ENCODE measurements at regions not wholly inside any gene's neighbourhood (a gene's known extent, or its start where the extent isn't known, plus 50 kb on each side); places are given as distances from the start of the nearest gene placed in this dataset.

DNA sequence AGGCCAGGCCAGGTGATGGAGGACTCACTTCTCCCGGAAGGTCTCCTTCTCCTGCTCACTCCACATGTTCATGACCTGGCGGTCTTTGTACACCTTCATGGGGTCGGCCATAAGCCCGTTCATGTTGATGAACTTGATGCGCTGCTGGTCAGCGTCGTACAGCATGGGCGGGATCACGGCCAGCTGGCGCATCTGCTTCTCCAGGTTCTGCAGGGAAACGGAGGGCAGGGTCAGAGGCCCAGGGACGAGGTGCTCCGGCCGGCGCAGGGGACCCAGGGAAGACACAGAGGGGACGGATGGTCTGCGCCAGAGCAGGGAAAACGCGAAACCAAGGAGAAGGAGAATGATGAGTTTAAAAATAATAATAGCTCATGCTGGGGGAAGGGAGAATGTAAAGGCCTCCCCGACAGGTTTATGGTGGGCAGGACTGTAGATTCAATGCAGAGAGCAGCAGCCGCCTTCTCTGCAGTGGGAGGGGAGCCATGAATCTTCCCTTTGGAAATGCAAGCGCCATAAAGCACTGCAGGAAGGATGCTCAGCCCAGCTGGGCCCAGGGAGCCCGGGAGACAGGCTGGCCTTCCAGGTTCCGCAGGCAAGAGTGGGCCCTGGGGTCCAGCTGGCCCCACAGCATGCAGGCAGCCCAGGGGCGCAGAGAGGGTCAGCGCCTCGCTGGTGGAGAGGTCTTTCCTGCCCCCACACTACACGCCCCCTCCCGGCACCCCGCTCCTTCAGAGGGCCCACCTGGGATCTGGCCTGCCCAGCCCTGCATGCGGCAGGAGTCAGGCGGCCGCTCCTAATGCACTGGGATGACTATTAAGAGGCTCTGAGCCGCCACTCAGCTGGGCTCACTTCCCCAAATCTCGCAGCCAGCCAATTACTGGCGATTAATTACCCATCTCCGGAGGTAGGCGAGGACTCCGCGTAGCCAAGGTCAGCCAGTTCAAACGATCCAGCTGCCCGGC lies 132.0 kb downstream of the RFLNA start:
- no peak for DNase-seq

DNA sequence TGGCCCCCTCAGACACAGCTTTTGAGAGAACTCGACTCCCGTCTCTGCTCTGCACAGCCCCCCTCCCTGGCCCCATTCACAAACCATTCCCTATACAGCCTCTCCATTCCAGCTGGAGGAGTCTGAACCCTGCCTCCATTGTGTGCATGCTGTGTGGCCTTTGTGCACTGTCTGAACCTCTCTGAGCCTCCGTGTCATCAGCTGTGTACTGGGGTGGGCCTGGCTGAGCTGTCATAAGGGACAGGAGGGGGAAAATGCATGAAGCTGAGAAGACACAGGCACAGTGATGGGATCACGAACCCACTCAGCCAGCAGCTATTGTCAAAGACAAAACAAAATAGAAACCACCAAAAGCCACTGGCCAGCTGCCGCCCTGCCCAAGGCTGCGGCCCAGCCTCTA lies 130.8 kb downstream of the RFLNA start:
- no peak for DNase-seq

DNA sequence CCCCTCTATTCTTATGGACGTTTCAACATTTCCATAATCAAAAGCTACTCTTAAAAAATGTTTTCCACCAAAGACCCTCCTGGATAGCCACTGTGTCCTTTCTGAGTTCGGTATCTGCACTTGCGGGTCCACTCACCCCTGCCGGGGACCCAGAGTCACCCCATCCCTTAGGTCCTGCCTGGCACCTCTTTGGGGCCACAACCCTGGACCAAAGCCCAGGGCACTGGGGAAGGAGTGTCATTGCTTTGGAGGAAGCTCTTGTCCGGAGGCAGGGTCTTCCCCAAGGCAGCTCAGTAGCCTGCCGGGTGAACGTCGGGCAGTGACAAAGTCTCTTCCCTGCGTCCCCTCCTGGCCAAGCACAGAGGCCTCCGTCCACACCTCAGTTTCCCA lies 129.6 kb downstream of the RFLNA start:
- no peak for DNase-seq

DNA sequence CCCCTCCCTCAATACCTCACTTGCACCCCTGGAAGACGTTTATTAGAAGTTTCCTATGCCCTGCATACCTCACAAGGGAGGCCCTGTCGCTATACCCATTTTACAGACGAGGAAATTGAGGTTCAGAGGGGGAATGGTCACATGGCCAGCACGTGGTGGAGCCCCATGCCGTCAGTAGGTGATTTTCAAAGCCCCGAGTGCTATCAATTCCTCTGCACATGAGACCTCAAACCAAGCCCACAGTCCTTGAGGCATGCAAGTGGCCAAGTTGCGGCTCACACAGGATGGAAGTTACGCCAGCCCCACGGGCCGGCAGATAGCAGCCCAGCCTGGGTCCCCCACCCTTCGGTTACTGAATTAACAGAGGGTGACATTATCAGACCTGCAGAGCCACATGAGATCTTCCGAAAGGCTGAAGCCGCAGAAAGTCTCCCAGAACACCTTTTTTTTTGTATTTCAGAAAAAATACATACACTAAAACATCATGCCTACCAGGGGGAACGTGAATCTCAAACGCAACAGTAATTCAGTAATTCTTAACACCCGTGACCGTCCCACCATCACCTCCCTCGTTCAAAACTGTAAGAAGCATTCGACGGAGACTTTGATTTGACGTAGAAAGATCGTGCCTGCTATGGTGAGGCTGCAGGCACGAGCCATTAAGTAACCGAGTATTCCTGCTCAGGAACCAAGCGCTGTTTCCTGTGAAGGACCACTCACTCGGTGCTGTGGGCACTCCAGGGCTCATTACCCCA lies 129.0 kb downstream of the RFLNA start:
- no peak for DNase-seq

DNA sequence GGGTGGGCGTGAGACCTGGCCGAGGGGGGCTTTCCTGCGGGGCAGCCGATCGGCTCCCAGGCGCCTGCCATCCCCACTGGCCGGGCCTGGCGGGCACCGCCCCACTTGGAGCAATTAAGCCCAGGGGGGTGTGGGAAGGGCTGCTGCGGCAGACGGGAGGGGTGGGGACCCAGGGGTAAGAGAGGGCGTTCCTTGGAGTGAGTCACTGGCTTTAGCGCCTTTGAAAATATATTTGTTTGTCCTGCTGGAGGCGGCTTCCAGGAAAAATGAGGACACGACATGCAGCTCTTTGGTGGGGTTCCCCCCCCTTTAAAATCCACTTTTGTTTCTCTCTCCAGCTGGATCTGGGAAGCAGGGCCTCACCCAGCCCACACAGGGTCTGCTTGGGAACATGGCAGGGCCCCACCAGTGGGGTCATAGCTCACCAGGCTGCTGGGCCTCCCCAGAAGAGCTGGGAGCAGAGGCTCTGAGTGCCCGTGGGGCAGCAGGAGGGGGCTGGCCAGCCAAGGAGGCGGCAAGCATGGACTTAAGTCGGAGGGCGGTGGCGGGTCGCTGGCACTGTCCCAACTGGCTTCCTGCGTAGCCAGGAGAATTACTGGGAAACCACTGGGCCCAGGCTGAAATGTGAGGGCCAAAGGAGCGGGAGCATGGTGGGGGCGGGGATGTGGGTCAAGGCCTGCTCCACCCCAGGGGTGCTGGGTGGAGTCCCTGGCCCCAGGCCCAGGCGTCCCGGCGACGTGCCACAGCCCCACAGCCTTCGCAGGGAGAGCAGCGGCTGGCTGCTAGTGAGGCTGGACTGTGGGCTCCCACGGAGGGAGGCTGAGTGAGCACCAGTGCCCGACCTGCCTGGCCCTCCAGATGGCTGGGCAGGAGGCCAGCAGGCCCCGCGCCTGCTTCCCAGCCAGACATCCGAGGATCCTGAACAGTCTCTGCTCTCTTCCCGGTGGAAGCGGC lies 128.0 kb downstream of the RFLNA start:
- peak; percentile 91 for DNase-seq

DNA sequence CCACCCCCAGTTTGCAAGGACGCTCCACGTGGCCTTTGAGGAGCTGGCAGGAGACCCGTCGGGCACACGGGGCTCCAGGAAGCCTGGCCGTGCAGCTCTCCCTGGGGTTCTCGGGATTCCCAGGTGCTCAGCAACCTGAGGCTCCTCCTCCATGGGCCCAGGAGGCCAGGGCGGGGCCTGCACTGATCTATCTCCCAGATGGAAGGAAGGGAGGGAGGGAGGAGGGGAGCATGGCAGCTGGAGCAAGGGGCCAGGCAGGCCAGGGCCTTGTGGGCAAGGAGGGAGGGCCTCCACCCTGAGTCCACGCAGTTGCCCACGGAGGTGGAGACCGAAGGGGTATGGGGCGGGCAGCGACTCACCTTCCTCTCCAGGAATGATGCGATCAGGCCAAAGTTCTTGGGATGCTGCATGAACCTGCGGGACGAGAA lies 127.3 kb downstream of the RFLNA start:
- peak; percentile 92 for DNase-seq

DNA sequence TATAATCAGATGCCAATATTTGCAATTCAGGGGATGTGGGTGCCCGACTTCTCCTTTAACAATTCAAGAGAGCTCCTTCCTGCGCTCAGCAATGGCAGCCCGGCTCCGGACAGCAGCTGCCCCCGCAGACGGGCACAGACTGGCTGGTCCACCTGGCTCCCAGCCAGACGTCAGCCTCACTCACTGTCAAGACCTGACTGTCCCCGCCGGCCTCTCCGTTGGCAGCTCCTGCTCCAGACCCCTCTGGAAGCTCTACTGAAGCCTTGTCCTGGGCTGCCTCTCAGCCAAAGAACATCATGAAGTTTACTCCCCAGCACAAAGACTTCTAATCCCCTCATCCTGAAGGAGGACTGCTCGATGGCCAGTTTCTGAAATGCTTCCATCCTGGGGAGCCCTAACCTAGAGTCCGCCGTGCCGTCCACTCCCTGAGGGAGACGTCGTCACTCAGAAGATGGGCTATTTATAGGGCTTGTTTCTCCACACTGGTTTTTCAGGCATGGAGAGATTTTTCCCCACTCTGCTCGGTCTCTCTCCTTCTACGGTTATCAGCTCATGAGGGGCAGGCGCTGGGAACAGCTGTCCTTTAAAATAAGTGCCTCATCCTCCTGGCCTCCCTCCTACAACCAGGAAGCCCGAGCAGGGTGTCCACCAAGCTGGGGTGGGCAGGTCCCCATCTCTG lies 126.2 kb downstream of the RFLNA start:
- DNase-seq: no peak

DNA sequence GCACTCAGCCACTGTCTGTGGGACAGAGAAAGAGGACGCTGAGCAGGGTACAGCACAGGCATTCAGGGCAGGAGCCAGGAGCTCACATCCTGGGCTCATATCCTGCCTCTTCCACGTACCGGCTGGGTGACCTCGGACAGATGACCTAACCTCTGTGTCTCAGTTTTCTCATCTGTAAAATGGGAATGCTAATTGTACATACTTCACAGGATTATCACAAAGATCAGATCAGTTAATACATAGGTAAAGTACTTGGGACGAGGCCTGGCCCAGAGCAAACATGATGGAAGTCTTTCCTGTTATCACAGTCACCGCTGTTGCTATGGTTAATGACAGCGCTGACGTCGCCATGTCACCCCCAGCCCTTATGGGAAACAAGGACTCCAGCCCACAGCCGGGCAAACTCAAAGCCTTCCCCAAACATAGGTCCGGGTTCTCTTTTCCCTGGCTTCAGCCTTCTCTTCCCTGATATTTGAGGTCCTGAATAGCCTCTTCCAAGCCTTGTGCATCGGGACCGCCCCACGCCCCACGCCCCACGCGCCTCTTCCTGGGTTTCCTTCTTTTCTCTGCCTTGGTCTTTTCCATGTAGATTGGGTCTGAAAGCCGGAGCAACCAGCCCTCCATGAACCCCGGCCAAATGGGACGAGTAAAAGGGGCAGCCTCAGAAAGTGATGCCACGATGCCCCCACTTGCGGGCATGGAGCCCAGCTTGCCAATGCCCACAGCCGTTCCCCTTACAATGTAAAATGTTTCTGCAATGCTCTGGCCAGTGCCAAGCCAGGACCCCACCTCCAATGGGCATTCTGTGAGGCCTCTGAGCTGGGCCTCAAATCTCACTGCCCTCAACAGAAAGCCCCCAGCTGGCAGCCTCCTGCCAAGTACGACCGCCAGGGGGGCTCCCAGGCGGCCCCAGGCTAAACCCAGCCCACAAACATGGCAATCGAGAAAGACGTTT lies 125.4 kb downstream of the RFLNA start:
- no peak for DNase-seq

DNA sequence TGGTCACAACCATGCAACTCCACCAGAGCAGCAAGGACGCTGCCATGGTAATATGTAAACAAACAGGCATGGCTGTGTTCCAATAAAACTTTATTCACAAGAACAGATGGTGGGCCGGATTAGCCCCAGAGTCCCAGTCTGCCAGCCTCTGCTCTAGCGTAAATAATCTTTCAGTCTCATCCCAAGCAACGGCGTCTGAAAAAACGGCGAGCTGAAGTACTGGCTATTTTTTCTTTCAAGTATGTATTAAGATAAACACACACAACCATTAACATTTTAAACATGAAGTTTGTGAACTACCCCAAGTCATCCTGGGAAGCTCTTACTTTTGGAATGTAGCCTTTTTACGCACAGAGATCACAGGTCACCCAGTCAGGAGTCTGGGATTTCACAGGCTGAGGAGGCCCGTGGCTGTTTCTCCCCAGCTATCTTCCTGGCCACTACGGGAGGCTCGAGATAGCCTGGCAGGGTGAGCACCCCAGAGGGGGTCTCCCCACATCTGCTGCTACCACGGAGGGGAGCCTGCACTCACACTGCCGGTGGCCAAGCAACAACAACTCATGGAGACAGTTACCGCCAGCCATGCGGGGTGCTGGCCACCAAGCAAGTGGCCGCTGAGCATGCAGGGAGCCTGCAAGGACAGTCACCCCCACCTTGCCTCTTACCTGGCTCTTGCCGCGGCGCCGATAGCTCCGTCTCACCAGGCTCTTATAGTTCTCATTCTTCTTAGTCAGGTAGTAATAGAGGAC lies 124.6 kb downstream of the RFLNA start:
- peak; percentile 18 for DNase-seq

DNA sequence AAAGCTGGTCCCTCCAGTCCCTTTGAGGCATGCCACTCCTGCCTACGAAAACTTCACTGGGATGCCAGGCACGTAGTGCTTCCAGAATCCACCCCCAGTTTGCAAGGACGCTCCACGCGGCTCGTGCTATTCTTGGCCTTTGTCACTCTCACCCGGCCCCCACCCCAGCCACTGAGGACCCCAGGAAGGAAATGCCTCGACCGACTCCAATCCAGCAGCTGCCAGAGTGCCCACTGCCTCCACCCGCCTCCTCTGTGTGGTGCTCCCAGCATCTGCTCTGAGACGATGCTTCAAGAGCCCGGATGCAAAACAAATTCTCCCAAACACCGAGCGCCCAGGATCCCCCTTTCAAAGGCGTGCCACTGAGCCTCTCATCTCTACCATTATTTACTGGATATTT lies 123.9 kb downstream of the RFLNA start:
- DNase-seq: no peak

DNA sequence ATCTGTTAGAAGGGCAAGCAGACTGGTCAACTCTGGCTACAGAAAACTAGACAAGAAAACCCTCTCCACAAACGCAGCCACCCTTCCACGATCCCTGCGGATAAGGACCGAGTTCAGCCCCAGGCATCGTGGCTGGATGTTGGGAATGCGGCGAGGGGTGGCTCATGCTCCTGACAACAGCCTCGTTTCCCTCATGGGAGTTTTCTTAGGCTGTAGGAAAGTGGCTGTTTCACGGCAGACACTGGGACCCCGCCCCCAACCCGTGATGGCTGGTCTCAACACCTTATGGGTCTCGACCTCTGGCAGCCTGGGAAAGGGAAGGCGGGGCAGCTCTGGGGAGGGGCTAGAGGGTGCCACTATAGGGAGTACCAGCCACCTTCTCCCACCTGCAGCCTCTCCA lies 123.3 kb downstream of the RFLNA start:
- no peak for DNase-seq

DNA sequence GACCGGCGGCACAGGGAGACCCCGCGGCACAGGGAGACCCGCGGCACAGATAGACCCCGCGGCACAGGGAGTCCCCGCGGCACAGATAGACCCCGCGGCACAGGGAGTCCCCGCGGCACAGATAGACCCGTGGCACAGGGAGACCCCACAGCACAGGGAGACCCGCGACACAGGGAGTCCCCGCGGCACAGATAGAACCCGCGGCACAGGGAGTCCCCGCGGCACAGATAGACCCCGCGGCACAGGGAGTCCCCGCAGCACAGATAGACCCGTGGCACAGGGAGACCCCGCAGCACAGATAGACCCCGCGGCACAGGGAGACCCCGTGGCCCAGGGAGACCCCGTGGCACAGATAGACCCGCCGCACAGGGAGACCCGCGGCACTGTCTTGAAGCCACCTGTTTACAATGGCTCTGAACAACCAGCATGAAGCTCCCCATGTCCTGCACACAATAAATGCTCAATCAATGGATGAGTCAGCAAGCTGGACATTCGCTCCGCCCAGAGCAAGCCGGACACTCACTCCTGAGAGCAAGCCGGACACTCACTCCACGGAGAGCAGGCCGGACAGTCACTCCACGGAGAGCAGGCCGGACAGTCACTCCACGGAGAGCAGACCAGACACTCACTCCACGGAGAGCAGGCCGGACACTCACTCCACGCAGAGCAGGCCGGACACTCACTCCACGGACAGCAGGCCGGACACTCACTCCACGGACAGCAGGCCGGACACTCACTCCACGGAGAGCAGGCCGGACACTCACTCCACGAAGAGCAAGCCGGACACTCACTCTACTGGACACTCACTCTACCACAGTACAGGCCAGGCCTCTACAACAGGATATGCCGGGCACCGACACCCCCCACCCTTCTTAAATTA lies 121.9 kb downstream of the RFLNA start:
- DNase-seq: no peak

DNA sequence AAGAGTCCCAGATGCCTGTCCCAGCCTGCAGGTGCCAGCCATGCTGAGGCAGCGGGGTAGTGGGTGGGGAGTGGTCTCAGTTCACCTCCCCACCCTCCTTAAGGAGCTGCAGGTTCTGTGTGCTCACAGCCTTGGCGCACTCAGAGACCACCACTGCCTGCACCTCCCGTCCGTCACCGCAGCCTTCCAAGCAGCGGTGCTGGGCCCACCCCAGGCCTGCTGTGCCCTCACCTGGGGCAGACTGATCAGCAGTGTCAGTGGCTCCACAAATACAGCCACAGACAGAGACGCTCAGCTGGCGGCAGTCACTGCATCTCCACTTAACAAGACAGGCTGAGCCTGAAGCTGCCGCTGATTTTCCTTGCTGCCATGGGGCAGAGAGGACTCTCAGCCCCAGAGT lies 120.2 kb downstream of the RFLNA start:
- DNase-seq: no peak

DNA sequence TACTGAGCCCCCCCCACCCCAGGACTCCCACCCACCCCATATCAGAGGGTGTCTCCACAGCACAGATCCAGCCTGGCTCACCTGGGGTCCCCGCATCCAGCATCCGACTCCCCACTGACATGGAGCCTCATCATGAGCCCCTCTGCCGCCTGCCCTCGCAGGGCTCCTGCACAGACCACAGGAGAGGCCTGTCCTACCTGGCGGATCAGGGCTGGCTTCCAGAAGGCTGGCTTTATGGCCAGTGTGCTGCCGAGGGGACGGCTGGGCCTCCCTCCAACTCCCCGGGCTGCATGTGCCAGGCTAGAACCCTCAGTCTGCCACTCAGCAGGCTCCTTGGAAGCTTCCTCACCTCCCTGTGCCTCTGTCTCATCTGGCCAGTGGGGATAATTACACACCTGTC lies 119.0 kb downstream of the RFLNA start:
- DNase-seq: no peak

DNA sequence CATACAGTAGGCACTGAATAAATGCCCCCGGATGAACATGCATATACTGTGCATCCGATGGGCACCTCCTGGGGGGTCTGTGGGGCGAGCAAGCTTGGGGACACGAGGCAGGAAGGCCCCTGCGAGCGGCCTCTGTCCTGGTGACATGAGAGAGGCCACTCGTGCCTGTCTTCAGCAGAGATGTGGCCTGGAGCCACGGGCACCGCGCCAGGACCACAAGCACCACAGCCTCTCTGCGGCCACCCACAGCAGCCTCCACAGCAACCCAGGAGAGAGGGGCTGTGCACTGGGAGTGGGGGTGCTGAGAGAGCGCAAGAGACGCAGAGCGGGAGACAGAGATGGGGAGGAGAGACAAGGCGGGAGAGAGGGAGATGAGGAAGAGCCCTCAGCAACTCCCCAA lies 118.5 kb downstream of the RFLNA start:
- DNase-seq: no peak

DNA sequence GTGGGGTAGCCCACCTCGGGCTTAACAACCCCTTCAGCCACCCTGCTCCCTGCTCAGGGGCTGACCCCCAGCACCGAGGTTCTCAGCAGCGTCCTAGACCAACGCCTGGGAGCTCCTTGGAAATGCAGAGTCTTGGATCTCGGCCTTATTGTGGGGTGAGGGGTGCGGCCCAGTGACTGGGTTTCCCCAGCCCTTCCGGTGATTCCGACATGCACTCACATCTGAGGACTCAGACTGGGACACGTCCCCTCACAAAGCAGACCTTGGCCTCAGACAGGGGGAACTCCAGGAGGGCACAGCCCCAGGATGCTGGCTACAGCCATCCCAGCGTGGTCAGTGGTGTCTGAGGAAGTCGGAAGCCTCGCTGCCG lies 117.7 kb downstream of the RFLNA start:
- DNase-seq: no peak

DNA sequence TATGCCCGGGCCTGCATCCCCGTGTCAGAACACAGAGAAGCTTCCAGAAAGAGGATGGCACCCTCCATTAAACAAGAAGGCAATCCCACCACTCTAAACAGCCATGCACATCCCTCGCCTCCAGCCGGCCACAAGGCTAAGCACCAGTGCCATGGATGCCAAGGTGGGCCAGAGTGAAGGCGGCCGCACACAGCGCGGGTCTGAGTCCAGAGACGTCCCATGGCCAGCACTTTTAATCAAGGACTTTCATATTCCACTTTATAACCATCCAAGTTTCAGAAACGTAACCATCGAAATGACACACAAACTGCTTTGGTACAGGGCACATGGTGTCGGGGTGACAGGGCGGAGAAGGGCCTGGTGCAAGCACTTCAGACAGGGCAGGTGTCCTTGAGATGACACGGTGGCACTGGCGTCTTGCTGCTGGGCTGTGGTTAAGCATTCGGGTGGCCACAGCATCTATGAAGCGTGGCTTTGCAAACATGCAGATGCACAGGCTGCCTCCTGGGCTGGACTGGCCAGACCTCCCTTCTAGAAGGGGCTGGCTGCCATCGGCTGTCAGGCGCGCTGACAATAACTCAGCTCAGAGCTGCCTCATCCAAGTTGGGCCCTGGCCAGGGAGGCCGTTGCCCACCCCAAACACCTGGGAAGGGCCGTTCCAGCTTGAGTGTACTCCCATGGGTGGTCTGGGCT lies 117.2 kb downstream of the RFLNA start:
- DNase-seq: peak; percentile 64

DNA sequence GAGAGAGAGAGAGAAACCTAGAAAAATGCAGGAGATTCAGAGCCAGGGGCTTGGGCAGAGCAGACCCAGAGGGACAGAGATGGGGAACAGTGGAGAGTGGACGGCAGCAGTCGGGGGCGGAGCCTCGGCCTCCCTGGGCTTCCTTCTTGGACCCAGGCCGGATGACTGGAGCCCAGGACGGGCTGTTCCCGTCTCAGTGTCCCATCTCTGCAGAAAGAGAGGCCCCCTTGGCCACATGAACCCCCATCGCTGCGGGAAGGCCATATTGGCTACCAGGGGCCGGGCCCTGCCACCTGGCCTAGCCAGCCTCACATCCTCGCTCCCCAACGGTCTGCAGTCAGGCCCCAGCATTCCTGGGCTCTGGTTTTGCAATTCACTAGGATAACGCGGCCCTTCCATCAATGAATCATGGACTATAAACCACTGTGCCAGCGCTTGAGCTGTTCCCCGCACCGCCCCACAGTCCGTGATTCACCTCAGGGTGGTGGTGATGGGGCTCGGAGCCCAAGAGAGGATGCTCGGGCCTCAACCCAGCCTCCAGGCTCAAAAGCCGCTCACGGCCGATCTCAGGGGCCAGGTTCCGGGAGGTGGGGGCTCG lies 116.5 kb downstream of the RFLNA start:
- no peak for DNase-seq
